ENCODE measurements at regions not wholly inside any gene's neighbourhood (a gene's known extent, or its start where the extent isn't known, plus 50 kb on each side); places are given as distances from the start of the nearest gene placed in this dataset.

GRCh38 chr7:26991796-26992195 lies 104.0 kb downstream of the HOXA1 start:
- Histone ChIP-seq H3K27ac (ENCODE audit: low read depth in 1 of 2, low read length in 2 of 2) (no peak overlapping the region), H3K4me1 (ENCODE audit: insufficient read depth, low read length) (no peaks in the 10 kb centered on the region), H3K4me3 (ENCODE audit: low read length) (no peak overlapping the region), H3K36me3 (ENCODE audit: insufficient read depth, low read length) (no peaks in the 10 kb centered on the region), H3K27me3 (ENCODE audit: control insufficient read depth in 1 of 2, insufficient read depth in 2 of 2, low read length in 2 of 2) (no peaks in the 10 kb centered on the region), H3K9me3 (ENCODE audit: control insufficient read depth in 1 of 2, insufficient read depth in 1 of 2, low read length in 2 of 2) (no peaks in the 10 kb centered on the region)
- DNase-seq: no peak
- intact Hi-C loops (cut with DNase I, micrococcal nuclease): no loop called here
- Mint-ChIP-seq H3K36me3 (ENCODE audit: low read depth) (no peaks in the 10 kb centered on the region), H3K27me3 (no peaks in the 10 kb centered on the region), H3K4me3 (no peak overlapping the region), H3K27ac (no peak overlapping the region), H3K9me3 (no peaks in the 10 kb centered on the region), H3K4me1 (ENCODE audit: low read depth) (no peaks in the 10 kb centered on the region)
- POLR2A ChIA-PET: no interaction called here
- CTCF ChIA-PET: no interaction called here
- no peak for ATAC-seq (ENCODE audit: poor library complexity)
- no peak for TF ChIP-seq CTCF (IDR thresholded peaks at IDR 0.05)

- ChIA-PET CTCF (no interaction called here), POLR2A (no interaction called here)
- H3K27ac ChIP-seq (ENCODE audit: low read depth in 1 of 2, low read length in 2 of 2): no peak overlapping the region
- H3K4me1 ChIP-seq (ENCODE audit: insufficient read depth, low read length): no peaks in the 10 kb centered on the region
- H3K36me3 Mint-ChIP-seq (ENCODE audit: low read depth): no peaks in the 10 kb centered on the region
- no peaks in the 10 kb centered on the region for H3K36me3 ChIP-seq (ENCODE audit: insufficient read depth, low read length)
- no peaks in the 10 kb centered on the region for H3K9me3 Mint-ChIP-seq
- intact Hi-C loops (cut with DNase I, micrococcal nuclease): no loop called here
- H3K9me3 ChIP-seq (ENCODE audit: control insufficient read depth in 1 of 2, insufficient read depth in 1 of 2, low read length in 2 of 2): no peaks in the 10 kb centered on the region
- ATAC-seq (ENCODE audit: poor library complexity) (no peak), DNase-seq (no peak)
- H3K27ac Mint-ChIP-seq: no peak overlapping the region
- TF ChIP-seq CTCF (IDR thresholded peaks at IDR 0.05): no peak
- no peak overlapping the region for H3K4me3 Mint-ChIP-seq
- no peaks in the 10 kb centered on the region for H3K27me3 ChIP-seq (ENCODE audit: control insufficient read depth in 1 of 2, insufficient read depth in 2 of 2, low read length in 2 of 2)
- H3K4me1 Mint-ChIP-seq (ENCODE audit: low read depth): no peaks in the 10 kb centered on the region
- H3K4me3 ChIP-seq (ENCODE audit: low read length): no peak overlapping the region
- H3K27me3 Mint-ChIP-seq: no peaks in the 10 kb centered on the region
These were observed 105.7 kb downstream of the HOXA1 start for GRCh38 chr7:26989897-26990670.

GRCh38 chr7:26988836-26989374 lies 106.9 kb downstream of the HOXA1 start:
- H3K4me1 Mint-ChIP-seq (ENCODE audit: low read depth): no peaks in the 10 kb centered on the region
- Histone ChIP-seq H3K4me3 (ENCODE audit: low read length) (no peak overlapping the region), H3K4me1 (ENCODE audit: insufficient read depth, low read length) (no peaks in the 10 kb centered on the region), H3K27me3 (ENCODE audit: control insufficient read depth in 1 of 2, insufficient read depth in 2 of 2, low read length in 2 of 2) (no peaks in the 10 kb centered on the region), H3K9me3 (ENCODE audit: control insufficient read depth in 1 of 2, insufficient read depth in 1 of 2, low read length in 2 of 2) (no peaks in the 10 kb centered on the region), H3K27ac (ENCODE audit: low read depth in 1 of 2, low read length in 2 of 2) (no peak overlapping the region), H3K36me3 (ENCODE audit: insufficient read depth, low read length) (no peaks in the 10 kb centered on the region)
- intact Hi-C loops (cut with DNase I, micrococcal nuclease): no loop called here
- H3K9me3 Mint-ChIP-seq: no peaks in the 10 kb centered on the region
- no peak for TF ChIP-seq CTCF (IDR thresholded peaks at IDR 0.05)
- ChIA-PET CTCF (no interaction called here), POLR2A (no interaction called here)
- DNase-seq (no peak), ATAC-seq (ENCODE audit: poor library complexity) (no peak)
- H3K36me3 Mint-ChIP-seq (ENCODE audit: low read depth): no peaks in the 10 kb centered on the region
- no peak overlapping the region for H3K27ac Mint-ChIP-seq
- no peaks in the 10 kb centered on the region for H3K27me3 Mint-ChIP-seq
- H3K4me3 Mint-ChIP-seq: no peak overlapping the region

Measured in CD4-positive, alpha-beta T cell (primary cell).